NCI-H2081 treated with DMSO at 0.1 percent for 48 hours (cell line): ENCODE measurements at regions not wholly inside any gene's neighbourhood (a gene's known extent, or its start where the extent isn't known, plus 50 kb on each side); places are given as distances from the start of the nearest gene placed in this dataset.

ENCODE experiments used
- DNase-seq: peaks from one replicate; lab custom pipeline; 2025; lab: John Stamatoyannopoulos, UW

DNA sequence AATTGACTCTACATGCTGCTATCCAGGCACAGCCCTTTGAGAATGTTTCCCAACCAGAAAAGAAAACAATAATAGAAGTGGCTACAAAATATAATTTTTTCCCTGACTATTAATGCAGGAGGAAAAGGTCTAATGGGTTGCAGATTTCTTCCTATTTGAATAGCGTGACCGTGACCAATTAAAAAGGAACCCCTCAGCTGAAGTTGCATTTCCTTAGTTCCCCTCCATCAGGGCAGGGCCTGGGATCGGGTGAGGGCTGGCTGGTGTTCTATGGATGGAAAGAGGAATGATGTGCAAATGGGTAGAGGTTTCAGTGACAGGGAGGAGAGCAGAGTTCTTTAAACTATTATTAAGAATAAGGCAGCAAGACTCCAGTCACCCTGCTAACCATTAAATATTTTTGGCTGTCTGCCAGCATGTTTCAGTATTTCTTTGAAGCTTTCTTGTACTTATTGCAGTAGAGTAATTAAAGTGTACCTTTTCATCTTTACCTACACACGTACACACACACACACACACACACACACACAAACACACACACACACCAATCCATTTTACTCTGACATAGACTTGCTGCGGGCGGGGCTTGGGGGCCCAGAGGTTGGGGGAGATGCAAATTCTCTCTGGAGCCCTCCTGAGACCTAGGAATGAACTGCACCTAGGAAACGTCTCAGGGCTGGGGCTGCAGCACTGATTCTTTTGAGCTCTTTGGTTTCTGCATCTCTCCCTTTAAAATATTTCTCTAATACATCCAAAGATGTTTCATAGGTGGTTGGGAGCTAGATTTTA is 154.8 kb upstream of the SLC35B3 start:
- DNase-seq: no peak

DNA sequence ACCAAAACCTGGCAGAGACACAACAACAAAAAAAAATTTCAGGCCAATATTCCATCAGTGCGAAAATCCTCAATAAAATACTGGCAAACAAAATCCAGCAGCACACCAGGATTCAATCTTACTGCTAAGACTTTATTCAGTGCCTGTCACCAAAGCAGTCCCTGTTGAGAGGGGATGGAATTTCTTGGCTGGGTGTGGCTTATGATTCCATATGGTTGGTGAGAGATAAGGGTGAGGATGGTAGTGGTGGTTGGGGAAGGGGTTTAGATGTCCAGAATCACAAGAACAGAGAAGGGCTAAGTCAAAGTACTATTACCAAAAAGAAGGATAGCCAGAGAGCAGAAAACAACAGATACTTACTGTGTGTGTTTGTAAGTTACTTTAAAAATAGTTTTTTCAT is 152.8 kb upstream of the SLC35B3 start:
- DNase-seq: no peak

DNA sequence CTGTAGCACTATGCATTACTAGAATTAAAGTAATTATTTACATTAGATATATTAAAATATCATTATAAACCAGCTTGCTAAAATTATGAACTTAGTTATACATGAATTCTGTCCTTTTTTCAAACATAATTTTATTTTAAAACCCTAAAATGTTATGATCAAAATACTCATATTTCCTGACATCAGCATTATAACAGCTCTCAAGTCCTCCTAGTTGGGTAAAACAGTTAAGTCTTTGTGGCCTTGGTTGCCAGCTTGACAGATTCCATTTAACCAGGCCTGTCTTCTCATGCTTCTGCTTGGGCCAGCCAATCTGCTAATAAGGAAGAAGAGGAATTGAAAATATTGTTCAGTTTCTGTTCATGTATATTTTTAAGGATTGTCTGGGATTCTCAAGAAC is 147.9 kb upstream of the SLC35B3 start:
- DNase-seq: no peak

DNA sequence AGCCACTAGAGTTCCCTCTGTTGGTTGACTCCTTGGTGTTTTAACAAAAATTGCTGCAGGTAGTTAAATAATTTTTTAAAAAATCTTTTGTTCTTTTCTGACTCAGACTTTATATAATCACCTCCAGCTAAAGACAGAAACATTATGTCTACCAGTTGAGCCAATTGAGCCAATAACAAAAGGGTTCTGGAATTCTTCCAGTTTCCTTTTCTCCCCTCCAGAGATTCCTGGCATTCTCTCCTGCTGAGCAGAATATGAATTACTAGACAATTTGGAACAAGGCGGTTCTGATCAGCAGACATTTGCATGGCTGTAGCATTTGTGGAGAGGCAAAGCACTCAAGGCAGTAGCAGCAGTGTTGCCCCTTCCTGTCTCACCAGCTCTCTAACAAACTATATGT is 144.0 kb upstream of the SLC35B3 start:
- no peak for DNase-seq

DNA sequence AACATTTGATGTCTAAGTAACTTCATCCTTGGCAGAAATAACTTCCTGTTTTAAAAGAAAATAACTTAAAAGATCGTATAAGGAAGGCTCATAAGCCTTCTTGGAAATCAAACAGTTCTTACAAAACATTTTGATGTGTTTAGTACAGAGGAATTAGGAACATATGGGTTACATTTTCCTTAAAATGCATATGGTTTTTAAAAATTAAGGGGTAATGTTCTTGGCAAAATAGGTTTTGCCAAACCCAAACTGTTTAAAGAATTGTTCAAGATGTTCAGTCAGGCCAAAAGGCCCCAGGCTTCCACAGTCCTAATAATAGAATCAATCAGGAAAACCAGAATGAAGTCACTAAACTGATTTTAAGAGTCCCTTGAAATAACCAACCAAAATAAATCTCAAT is 142.7 kb upstream of the SLC35B3 start:
- no peak for DNase-seq

DNA sequence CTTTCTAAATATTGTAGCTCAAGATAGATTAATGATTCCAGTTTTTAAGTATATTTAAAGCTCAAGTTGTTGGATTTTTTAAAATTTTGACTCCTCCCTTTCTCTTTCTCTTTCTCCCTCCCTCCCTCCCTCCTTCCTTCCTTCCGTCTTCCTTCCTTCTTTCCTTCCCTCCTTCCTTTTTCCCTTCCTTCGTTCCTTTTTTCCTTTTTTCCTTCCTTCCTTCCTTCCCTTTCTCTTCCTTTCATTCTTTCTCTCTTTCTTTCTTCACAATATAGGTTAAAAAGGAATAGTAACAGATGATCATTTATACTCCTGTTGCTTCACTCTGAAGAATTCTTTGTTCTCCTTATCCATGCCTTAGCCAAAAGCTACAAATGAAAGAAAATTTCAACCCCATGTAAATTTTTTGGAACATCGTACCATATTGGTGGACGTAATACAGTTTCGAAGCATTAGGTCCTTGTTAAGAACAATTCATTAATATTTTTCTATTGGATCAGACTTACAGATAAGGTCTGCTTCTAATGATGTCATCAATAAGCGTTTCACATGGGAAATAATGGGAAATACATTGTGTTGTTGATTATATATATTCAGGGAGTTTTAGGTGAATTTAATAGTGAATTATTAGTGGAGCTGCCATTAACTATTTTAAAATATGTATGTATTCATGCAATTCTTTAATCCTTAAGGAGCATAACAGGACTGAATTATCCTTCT is 139.6 kb upstream of the SLC35B3 start:
- no peak for DNase-seq

DNA sequence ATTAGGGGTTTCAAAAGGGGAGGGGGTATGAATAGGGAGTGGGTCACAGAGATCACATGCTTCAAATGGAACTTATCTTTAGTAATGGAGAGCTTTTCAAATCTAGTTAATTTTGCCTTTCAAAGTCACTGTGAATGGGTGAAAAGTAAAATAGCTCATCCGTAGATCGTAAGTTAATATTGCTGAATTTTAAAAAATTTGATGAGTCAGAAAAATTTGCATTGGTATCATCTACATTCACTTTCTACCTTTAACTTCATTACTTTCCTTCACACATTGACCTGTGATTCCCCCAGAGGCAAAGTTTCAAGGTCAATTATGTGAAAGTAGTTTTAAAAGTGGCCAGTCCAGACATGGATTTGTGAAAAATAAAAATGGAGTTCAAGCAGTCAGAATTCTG is 139.0 kb upstream of the SLC35B3 start:
- no peak for DNase-seq

DNA sequence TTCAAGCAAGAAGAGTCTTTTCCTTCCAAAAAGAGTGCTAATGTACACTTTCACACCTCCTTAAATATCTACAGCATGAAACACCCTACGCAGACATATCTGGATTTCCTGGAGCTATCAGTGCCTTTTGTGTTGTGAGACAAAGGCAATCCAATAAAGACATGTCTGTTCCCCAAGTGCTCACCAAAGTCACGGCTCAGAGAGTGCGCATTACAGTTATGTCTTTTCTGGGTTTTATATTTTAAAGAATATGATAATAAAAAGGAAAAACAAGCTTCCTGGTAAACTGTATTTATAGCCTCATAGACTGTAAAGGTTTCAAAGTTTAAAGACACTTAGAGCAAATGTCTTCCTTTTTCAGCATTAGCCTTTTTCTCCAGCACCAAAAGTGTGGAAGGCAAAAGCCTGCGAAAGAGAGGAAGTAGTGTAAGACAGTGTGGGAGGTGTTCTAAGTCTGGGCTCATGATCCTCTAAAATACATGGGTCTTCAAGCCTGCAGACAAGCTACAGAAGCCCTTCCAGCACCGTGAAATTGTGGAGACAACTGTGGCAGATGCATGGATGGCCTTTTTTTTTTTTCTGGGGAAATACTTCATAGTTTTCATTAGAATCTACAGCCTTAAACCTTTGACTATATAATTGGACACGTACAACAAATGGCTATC is 135.0 kb upstream of the SLC35B3 start:
- no peak for DNase-seq

DNA sequence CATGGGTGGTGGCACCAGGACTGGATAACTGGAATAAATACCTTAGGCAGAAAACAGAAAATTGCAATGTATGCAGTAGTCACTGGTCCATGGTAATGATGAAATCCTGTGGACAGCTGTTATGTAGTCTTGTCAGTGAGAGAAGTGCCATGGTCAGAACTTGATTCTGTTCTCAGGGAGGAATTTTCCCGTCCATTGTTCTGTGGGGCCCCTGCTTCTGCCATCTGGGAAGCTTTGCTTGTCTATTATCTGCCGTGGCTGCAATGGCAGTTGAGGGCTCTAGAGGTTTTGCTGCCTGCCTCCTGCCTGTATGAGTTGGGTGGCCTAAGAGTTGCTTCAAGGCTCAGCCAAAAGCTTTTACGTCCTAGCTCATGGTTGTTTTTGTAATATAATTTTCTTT is 126.8 kb upstream of the SLC35B3 start:
- DNase-seq: no peak

DNA sequence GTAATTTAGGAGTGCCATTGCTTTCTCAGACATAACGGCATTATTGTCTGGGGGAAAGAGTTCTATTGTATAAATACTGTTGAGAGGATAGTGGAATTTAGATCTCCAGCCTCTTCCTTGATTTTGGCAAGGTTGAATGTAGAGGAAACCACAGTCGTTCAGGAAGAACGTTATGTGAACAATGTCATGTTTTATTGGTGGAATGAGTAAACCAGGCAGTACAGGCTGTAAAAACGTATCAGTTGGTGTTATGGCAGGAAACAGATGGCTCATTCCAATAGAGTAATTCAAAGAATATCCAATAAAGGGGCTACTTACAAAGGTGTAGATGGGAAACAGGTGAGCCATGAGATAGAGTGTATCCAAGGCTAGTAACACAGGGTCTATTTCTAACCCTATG is 123.6 kb upstream of the SLC35B3 start:
- DNase-seq: no peak

DNA sequence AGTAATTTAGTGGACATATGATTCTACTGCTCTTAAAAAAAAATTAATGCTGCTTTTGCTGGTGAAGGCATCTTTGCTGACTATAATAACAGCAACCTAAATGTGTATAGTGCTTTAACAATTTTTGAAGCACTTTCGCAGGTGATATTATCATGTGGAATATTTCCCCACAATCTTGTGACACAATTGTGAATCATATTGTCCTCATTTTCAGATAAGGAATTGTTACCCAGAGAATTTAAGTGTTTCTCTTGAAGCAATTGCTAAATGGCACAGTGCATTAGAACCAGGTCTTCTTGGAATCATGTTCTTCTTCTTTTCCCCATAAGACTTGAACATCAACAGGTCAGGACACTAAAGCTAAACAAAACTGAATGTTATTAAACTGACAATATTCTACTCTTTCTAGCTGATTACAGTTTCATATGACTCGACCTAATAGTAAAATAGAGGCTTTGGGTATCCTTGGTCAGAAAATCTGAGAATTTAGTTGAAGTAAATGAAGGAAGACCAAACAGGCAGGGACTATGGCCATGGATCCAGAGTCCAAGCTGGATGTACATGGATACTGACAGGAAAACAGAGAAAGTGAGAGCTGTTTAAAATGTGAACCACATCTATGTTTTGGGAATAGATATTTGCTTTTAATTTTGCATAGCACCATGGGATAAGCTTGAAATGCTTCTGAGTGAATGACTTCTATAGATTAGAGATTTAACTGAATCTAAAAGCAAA is 121.8 kb upstream of the SLC35B3 start:
- no peak for DNase-seq

DNA sequence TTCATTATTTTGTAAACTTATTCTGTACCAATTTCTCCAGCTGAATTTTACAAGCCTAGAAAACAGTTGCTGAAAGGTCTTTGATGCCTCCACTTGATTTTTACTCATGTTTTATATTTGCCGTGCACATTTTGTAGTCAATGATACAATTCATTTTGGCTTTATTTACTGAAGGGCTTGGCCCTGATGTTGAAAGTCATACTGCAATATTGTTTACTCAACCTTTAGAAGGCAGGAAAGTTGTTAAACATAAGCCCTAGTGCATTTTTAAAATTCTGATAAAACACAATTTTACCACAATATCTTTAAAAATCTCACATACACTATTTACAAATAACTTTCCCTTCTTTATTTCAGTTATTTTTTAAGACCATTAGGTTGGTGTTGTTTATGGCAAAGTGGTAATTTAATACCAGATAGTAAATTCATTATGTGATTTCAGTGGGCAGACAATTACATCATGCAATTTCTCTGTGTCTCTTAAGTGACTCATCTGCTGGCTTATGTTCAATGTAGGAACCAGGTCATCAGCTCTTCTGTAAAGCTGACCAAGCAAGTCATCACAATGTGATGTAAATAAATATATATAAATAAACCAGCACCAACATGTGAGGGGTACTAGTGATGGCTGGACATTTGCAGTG is 121.1 kb upstream of the SLC35B3 start:
- no peak for DNase-seq

DNA sequence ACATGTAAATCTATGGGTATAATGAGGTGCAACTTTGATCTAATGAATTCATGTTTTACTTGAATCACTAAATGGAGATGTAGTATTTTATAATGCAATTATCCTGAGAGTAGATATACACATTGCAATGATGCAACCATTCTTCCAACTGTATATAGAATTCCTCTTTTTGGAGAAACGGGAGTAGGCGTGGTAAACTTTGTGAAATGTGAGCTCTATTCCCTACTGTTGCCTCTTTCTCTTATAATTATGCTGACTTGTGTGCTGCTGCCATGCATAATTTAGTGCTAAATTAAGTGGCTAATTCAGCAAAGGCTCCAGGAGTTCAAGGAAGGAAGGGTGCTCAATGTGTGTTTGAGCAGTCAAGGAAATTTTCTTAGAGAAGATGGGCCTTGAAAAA is 116.6 kb upstream of the SLC35B3 start:
- no peak for DNase-seq

DNA sequence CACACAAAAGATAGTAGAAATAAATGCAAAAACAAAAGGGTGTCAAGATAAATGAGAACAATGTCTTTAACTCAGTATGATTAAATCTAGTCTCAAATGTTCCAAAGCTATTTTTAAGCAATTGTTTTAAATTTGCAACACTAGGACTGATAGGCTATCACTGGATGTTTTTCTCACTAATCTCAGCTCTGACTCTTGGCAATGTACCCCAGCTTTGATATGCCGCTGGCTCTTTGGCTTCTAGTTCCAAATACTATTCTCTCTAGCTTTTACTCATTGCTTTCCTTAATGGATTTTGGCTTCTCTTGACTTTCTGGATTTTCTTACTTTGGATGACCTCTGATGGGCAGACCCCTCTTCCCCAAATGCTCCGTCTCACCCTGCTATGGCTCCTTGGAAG is 116.0 kb upstream of the SLC35B3 start:
- DNase-seq: no peak

DNA sequence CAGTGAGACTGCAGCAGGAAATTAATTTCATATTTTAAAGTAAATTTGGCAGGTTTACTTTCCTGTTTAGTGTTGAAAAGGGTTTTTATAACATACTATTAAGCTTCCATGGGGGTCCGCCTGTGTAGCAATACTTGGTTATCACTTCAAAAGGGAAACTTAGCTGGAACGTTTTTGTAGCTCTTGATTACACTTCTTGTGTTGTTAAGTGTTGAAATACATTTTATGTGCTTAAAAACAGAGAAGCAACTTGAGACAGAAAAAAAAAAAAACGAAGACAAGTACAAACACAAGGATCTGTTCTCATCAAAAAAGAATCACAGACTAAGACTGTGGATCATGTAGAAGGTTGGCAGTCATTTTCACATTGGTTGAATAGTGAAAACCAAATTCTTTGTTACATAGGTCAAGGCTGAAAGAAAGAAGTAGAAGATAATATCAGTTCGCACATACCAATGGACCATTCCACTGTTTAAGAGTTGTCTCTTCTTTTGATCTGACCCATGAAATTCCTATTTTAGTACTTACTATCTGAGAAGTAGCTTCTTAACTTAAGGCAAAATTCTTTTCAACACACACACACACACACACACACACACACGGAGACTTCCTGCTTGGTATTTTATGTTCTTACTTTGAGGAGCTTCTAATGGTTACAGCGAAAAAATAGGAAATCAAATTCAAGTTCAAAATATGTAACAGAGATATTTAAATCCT is 113.9 kb upstream of the SLC35B3 start:
- no peak for DNase-seq

DNA sequence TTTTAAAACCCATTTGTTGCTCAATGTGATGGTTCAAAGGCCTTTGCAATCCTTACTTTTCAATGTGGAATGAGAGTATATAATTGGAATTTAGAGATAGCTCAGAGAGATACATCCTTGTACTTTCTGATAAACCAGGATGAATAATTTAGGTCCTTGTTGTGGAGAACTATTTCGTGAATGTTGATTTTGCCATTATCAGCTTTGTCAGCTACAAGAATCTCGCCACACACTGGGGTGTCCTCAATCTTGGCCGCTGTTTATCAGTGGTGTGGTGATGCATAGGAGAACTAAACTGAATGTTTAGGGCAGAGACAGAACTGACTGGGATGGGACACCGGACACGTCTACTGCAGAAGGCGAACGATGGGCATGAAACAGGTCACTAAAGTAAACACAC is 111.2 kb upstream of the SLC35B3 start:
- no peak for DNase-seq

DNA sequence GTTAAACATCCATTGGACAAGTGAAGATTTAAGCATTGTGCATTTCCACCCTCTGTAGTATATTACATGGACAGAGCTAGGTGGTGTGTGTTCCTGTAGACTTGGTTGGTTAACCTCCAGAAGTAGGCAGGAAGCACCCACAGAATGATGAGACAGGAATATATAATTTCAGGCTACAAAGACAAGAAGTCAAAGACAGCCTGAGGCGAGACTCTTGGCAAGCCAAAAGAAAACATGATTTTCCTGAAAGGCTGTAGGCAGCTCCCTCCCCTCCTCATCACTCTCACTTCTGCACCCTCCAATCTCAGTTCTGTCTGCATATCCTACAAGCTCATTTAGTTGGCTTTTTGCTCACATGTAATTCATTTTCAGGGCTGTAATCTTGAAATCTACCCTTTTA is 110.0 kb upstream of the SLC35B3 start:
- DNase-seq: no peak

DNA sequence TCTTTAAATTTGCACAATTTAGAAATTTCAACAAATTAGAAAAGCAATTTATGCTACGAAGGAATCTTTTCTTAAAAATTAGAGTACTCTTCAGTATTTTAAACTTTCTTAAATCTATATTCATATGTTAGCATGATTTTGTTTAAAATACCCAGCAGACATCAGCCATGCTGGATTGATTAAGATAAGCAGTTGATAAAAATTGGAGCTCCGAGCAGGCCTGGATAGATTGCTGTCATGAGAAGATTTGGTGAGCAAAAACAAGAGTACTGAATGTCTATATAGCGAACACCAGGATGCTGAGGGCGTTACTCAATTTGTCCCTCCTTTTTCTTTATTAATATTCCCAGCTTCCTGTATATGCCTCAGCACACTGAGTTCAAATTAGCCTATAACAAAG is 108.4 kb upstream of the SLC35B3 start:
- no peak for DNase-seq

DNA sequence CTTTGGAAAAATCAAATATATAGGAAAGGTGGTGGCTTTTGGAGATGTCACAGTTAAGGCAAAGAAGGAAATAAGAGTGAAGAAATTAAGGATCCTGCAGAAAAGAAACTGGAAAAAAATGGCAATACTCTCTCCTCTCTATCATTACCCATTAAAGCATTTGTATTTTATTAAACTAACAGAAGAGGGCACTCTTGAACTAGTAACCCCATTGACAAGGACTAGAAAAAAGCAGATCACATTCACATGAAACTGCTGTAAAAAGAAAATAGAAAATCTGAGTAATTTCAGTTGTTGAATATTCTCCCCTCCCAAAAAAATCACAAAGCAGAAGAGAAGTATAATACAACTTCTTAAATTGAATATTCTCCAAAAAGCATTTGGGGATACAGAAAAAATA is 104.1 kb upstream of the SLC35B3 start:
- peak; percentile 8 for DNase-seq

DNA sequence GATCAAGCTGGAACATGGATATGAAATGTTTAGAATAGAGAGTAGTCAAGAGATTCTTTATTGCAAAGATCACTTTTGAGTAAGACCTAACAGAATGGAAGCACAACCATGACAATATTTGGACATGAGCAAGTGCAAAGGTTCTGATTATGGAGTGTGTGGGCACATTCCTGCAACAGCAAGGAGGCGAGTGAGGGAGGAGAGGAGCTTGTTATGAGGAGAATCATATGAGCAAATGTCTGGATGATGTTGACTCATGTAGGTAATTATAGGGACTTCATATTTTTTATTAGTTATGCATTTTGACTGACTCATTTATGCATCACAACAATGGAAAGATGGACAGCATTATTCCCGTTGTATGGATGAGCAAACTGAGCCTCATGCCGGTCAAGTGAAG is 100.8 kb upstream of the SLC35B3 start:
- DNase-seq: no peak

DNA sequence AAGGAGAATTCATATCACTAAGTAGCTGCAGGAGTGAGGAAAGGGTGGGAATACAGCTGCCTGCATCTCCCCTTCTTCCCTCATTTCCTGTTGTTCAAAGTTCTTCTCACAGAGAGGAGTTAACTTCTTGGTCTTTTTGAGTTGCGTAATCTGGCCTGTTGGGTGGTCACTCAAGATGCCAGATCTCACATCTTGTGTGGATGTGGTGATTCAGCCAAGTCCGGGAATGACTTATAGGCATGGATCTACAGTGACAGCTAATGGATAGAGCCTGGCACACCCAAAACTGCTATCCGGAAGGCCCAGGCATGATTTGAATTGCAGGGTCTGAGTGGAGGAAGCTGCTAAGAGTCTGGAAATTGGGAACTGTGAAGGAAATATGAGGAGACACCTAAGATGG is 100.2 kb upstream of the SLC35B3 start:
- DNase-seq: no peak
